Endothelial cell of umbilical vein (primary cell): ENCODE measurements at regions not wholly inside any gene's neighbourhood (a gene's known extent, or its start where the extent isn't known, plus 50 kb on each side); places are given as distances from the start of the nearest gene placed in this dataset.
"Not testable (repeated sequence)": the region's sequence is repeated elsewhere in the genome, so short reads cannot be mapped to it uniquely, and the experiment has no call there.

Experiments
- BruUV-seq: library from RNA; stranded (reverse); fragments of 400-500 nt; replicated peaks from 2 replicates; lab custom pipeline; 2021; lab: Mats Ljungman, UMichigan
- CTCF ChIA-PET: fragments of 300-600, 350-600 bp; sonication (Branson Sonifier 250); formaldehyde crosslinking; loops from one replicate; lab custom pipeline; 2021; ENCODE audit warnings: antibody characterized with exemption, inconsistent platforms; lab: Charles Lee
- POLR2A ChIA-PET: fragments of 300-600, 350-600 bp; sonication (Branson Sonifier 250); formaldehyde crosslinking; loops from one replicate; lab custom pipeline; 2021; ENCODE audit warnings: antibody characterized with exemption, inconsistent platforms; lab: Charles Lee
- DNase-seq: peaks from one replicate; pipeline ENCODE4 v3.0.0-alpha.2; 2011; ENCODE audit warnings: low read depth, low spot score
- FAIRE-seq: peaks from 2 replicates; lab custom pipeline; 2011; peaks lifted over from hg19 to GRCh38; lab: Jason Lieb, UNC
- H2AFZ ChIP-seq: 2 replicates; pipeline ENCODE4 v1.6.0; 2012; ENCODE audit warnings: low read depth, low read length, control low read depth, inconsistent platforms
- H3K27ac ChIP-seq: 2 replicates; pipeline ENCODE4 v1.5.1; 2011; ENCODE audit warnings: low read depth, mild to moderate bottlenecking, control low read depth, low read length, moderate library complexity; ENCODE audit not compliant: insufficient read depth
- H3K27me3 ChIP-seq, 2 experiments: 2 replicates each; pipeline versions ENCODE4 v1.6.0 to v1.6.1; 2011; ENCODE audit warnings: low read length in 2 of 2, mixed read lengths in 1 of 2; ENCODE audit not compliant: control insufficient read depth in 2 of 2, insufficient read depth in 2 of 2
- H3K36me3 ChIP-seq, 2 experiments: 2 replicates in 1 of 2; 3 replicates in 1 of 2; pipeline ENCODE4 v1.5.1; 2011; ENCODE audit warnings: low read length in 2 of 2, mild to moderate bottlenecking in 1 of 2, moderate library complexity in 1 of 2; ENCODE audit not compliant: control insufficient read depth in 2 of 2, insufficient read depth in 2 of 2; ENCODE audit errors: extremely low read depth in 1 of 2
- H3K4me1 ChIP-seq: 3 replicates; pipeline ENCODE4 v1.5.1; 2011; ENCODE audit warnings: mild to moderate bottlenecking, low read length; ENCODE audit not compliant: control insufficient read depth, insufficient read depth; ENCODE audit errors: extremely low read depth
- H3K4me2 ChIP-seq: 2 replicates; pipeline ENCODE4 v1.6.1; 2011; ENCODE audit warnings: low read length, control low read depth, mixed read lengths; ENCODE audit not compliant: insufficient read depth
- H3K4me3 ChIP-seq, 3 experiments: fragments of 200-600 bp in 1 of 3; sonication (generic), shearing (Covaris generic) in 1 of 3; replicated peaks in 1 of 3; 2 replicates each; pipeline ENCODE4 v1.5.1; 2011 to 2016; ENCODE audit warnings: control low read depth in 3 of 3, low read length in 3 of 3, mild to moderate bottlenecking in 2 of 3, inconsistent platforms in 1 of 3, low read depth in 1 of 3, moderate library complexity in 1 of 3; ENCODE audit not compliant: insufficient read depth in 1 of 3
- H3K79me2 ChIP-seq: 2 replicates; pipeline ENCODE4 v1.6.0; 2012; ENCODE audit warnings: low read length, inconsistent platforms; ENCODE audit not compliant: control insufficient read depth, insufficient read depth
- H3K9ac ChIP-seq: replicated peaks from 2 replicates; pipeline ENCODE3; 2011; ENCODE audit warnings: low read length, control low read depth; ENCODE audit not compliant: insufficient read depth; ENCODE audit errors: extremely low read depth
- H3K9me1 ChIP-seq: replicated peaks from 3 replicates; pipeline ENCODE4 v1.6.0; 2011; ENCODE audit warnings: mild to moderate bottlenecking, low read length; ENCODE audit not compliant: control insufficient read depth, insufficient read depth; ENCODE audit errors: extremely low read depth
- H3K9me3 ChIP-seq: replicated peaks from 2 replicates; pipeline ENCODE4 v1.5.1; 2012; ENCODE audit warnings: low read length, inconsistent platforms; ENCODE audit not compliant: control insufficient read depth, insufficient read depth
- H4K20me1 ChIP-seq: replicated peaks from 2 replicates; pipeline ENCODE3; 2011; ENCODE audit warnings: mild to moderate bottlenecking, low read length; ENCODE audit not compliant: control insufficient read depth, insufficient read depth; ENCODE audit errors: extremely low read depth
- EZH2 ChIP-seq: IDR thresholded peaks from 2 replicates; pipeline ENCODE4 v1.6.1; 2012; ENCODE audit warnings: borderline replicate concordance, low read depth, mild to moderate bottlenecking, moderate library complexity, low read length, inconsistent platforms; ENCODE audit not compliant: severe bottlenecking
- GATA2 ChIP-seq: IDR thresholded peaks from 2 replicates; pipeline ENCODE4 v1.7.0; 2011; ENCODE audit warnings: low read depth, mild to moderate bottlenecking, moderate library complexity, mixed read lengths, low read length; ENCODE audit not compliant: insufficient read length, insufficient read depth
- MYC ChIP-seq: IDR thresholded peaks from one replicate; pipeline ENCODE4 v1.6.1; 2011; ENCODE audit warnings: mild to moderate bottlenecking, low read depth, low read length
- POLR2A ChIP-seq: IDR thresholded peaks from 2 replicates; pipeline ENCODE4 v1.6.1; 2012; ENCODE audit warnings: low read depth, mild to moderate bottlenecking, control low read depth, low read length
- dilution Hi-C: fragments of 300-500 bp; cut with MboI; formaldehyde crosslinking; loops from one replicate; pipeline ENCODE4 v1.15.0; 2019; ENCODE audit warnings: low sequenced_read_pairs; ENCODE audit not compliant: extremely low pct_ligation_motif_present
- intact Hi-C: fragments of 100-400 bp; cut with micrococcal nuclease; formaldehyde crosslinking; loops from one replicate; pipeline ENCODE4 v1.10.0; 2022

GRCh38 chr12:19916974-19917373, 451.4 kb upstream of the PDE3A start:
- Histone ChIP-seq H4K20me1 (no peaks in the 10 kb centered on the region), H3K27ac (no peak overlapping the region), H3K9me3 (no peaks in the 10 kb centered on the region), H2AFZ (no peak overlapping the region), H3K9me1 (no peaks in the 10 kb centered on the region), H3K9ac (no peak overlapping the region), H3K79me2 (no peaks in the 10 kb centered on the region), H3K27me3 (no peaks in the 10 kb centered on the region), H3K36me3 (no peaks in the 10 kb centered on the region), H3K4me2 (no peak overlapping the region), H3K4me1 (peaks cover 5% of the 10 kb centered on the region), H3K4me3 (no peak overlapping the region)
- no peak for DNase-seq
- no peak for FAIRE-seq
- no TSS peak for BruUV-seq
- no peak for TF ChIP-seq GATA2
- no peak for TF ChIP-seq EZH2
- TF ChIP-seq POLR2A, result no peak
- TF ChIP-seq MYC, result no peak
- dilution Hi-C loops (no loop called here), intact Hi-C loops (loop anchor here (2.0 to 5.0 kb wide), 4 partner anchors 80 to 630 kb away; no protein-coding TSS in a partner anchor)
- POLR2A ChIA-PET, result no interaction called here
- CTCF ChIA-PET, result interaction anchor here (0.7 to 4.5 kb wide), 15 partner anchors 19 to 708 kb away, joined by 3 to 79 read pairs (median 4); no protein-coding TSS in a partner anchor

- H3K4me3 ChIP-seq, intact Hi-C loops, H3K9me3 ChIP-seq, H3K36me3 ChIP-seq, CTCF ChIA-PET, H3K27ac ChIP-seq, H4K20me1 ChIP-seq, H3K27me3 ChIP-seq, DNase-seq, H3K79me2 ChIP-seq, H3K4me1 ChIP-seq, H3K4me2 ChIP-seq, H2AFZ ChIP-seq, FAIRE-seq, H3K9me1 ChIP-seq, H3K9ac ChIP-seq, POLR2A ChIA-PET, dilution Hi-C loops, BruUV-seq: not testable (repeated sequence)
These were observed 446.6 kb upstream of the PDE3A start for GRCh38 chr12:19921716-19922115.
